SU-DHL-6 (cell line): ENCODE measurements at regions not wholly inside any gene's neighbourhood (a gene's known extent, or its start where the extent isn't known, plus 50 kb on each side); places are given as distances from the start of the nearest gene placed in this dataset.

Experiments
- H2AFZ ChIP-seq: fragments of 200-600 bp; sonication (generic); 2 replicates; pipeline ENCODE4 v1.6.1; 2014; ENCODE audit warnings: low read depth, mild to moderate bottlenecking, moderate library complexity, mixed read lengths, antibody characterized with exemption, low read length; ENCODE audit not compliant: severe bottlenecking
- H3F3A ChIP-seq: fragments of 200-600 bp; shearing (Covaris generic); 2 replicates; pipeline ENCODE4 v1.6.0; 2016; ENCODE audit warnings: antibody characterized with exemption, mild to moderate bottlenecking; ENCODE audit not compliant: insufficient read depth
- H3K27ac ChIP-seq: fragments of 200-600 bp; sonication (generic); 2 replicates; pipeline ENCODE4 v1.5.1; 2016; ENCODE audit warnings: low read depth, mild to moderate bottlenecking, low read length, moderate library complexity, mixed read lengths
- H3K27me3 ChIP-seq: fragments of 200-600 bp; sonication (generic), shearing (Covaris generic); 2 replicates; pipeline ENCODE4 v1.6.0; 2014; ENCODE audit warnings: mild to moderate bottlenecking, low read length
- H3K36me3 ChIP-seq: fragments of 200-600 bp; sonication (generic); 2 replicates; pipeline ENCODE4 v1.6.1; 2014; ENCODE audit warnings: mild to moderate bottlenecking, low read length, mixed read lengths
- H3K4me2 ChIP-seq: fragments of 300-600, 200-600 bp; shearing (Covaris generic), sonication (generic); 2 replicates; pipeline ENCODE4 v1.6.0; 2014; ENCODE audit warnings: low read length, low read depth, mild to moderate bottlenecking; ENCODE audit not compliant: poor library complexity, severe bottlenecking
- H3K4me3 ChIP-seq: fragments of 200-600 bp; sonication (generic); 2 replicates; pipeline ENCODE4 v1.5.1; 2014; ENCODE audit warnings: antibody characterized with exemption, low read length, mild to moderate bottlenecking, mixed read lengths; ENCODE audit not compliant: insufficient read depth, poor library complexity, severe bottlenecking
- H3K79me2 ChIP-seq: fragments of 200-600 bp; sonication (generic); 2 replicates; pipeline ENCODE4 v1.6.1; 2014; ENCODE audit warnings: mild to moderate bottlenecking, low read length, moderate library complexity; ENCODE audit not compliant: insufficient read depth
- H3K9ac ChIP-seq: fragments of 200-600 bp; sonication (generic); 2 replicates; pipeline ENCODE4 v1.7.0; 2014; ENCODE audit warnings: mild to moderate bottlenecking, low read length
- H3K9me2 ChIP-seq: fragments of 200-600 bp; sonication (generic); replicated peaks from 2 replicates; pipeline ENCODE4 v1.6.1; 2014; ENCODE audit warnings: low read length; ENCODE audit not compliant: insufficient read depth
- H3K9me3 ChIP-seq: fragments of 200-600 bp; sonication (generic); 2 replicates; pipeline ENCODE4 v1.6.1; 2014; ENCODE audit warnings: low read length, mixed read lengths; ENCODE audit not compliant: insufficient read depth
- H4K20me1 ChIP-seq: fragments of 200-600 bp; sonication (generic); 2 replicates; pipeline ENCODE4 v1.6.1; 2014; ENCODE audit warnings: low read depth, mild to moderate bottlenecking, antibody characterized with exemption, low read length, moderate library complexity, mixed read lengths
- CTCF ChIP-seq: fragments of 200-600 bp; sonication (generic); IDR thresholded peaks from one replicate; pipeline ENCODE4 v1.5.1; 2017; ENCODE audit warnings: antibody characterized with exemption, mild to moderate bottlenecking, low read length, moderate library complexity; ENCODE audit not compliant: insufficient read depth, poor library complexity, severe bottlenecking
- EZH2phosphoT487 ChIP-seq: fragments of 200-600 bp; sonication (generic), shearing (Covaris generic); conservative IDR thresholded peaks from 2 replicates; pipeline ENCODE4 v1.6.1; 2018; ENCODE audit warnings: mild to moderate bottlenecking, antibody characterized with exemption, low read length, moderate library complexity, mixed read lengths

- H3K4me2 ChIP-seq, result no peak overlapping the region
- no peaks in the 10 kb centered on the region for H3K36me3 ChIP-seq
- no peak overlapping the region for H3K27ac ChIP-seq
- no peaks in the 10 kb centered on the region for H3K9me2 ChIP-seq
- TF ChIP-seq EZH2phosphoT487 (no peak), CTCF (no peak)
- no peak overlapping the region for H3K4me3 ChIP-seq
- H3K9ac ChIP-seq, result no peak overlapping the region
- H3F3A ChIP-seq, result no peaks in the 10 kb centered on the region
- H3K9me3 ChIP-seq, result no peaks in the 10 kb centered on the region
- no peak overlapping the region for H2AFZ ChIP-seq
- no peaks in the 10 kb centered on the region for H4K20me1 ChIP-seq
- H3K27me3 ChIP-seq, result no peaks in the 10 kb centered on the region
- no peaks in the 10 kb centered on the region for H3K79me2 ChIP-seq
These were observed 297.3 kb downstream of the INSC start for GRCh38 chr11:15412054-15412453.

GRCh38 chr11:15418921-15419320 is 304.2 kb downstream of the INSC start:
- Histone ChIP-seq H3K27me3 (no peaks in the 10 kb centered on the region), H3K9me3 (no peaks in the 10 kb centered on the region)

DNA sequence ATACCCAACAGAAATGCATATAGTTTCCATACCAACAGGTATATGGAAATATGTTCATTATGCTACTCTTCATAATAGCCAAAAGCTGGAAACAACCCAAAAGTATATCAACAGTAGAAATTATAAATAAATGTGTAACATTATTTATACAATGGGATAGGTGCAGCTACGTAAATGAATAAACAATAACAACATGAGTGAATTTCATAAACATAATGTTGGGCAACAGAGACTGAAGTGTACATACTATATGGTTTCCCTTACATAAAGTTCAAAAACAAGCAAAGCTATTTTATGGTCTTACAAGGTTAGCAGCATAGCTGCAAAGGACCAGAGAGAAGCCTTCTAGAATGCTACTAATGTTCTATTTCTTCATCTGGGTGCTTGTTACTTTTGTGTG is 305.0 kb downstream of the INSC start:
- TF ChIP-seq EZH2phosphoT487 (no peak), CTCF (no peak)
- H3K4me3 ChIP-seq, result no peak overlapping the region
- no peak overlapping the region for H3K27ac ChIP-seq
- no peak overlapping the region for H2AFZ ChIP-seq
- no peaks in the 10 kb centered on the region for H3K9me2 ChIP-seq
- no peaks in the 10 kb centered on the region for H3K36me3 ChIP-seq
- H3K9ac ChIP-seq, result no peak overlapping the region
- H3K27me3 ChIP-seq, result no peaks in the 10 kb centered on the region
- no peaks in the 10 kb centered on the region for H4K20me1 ChIP-seq
- no peaks in the 10 kb centered on the region for H3K79me2 ChIP-seq
- H3K9me3 ChIP-seq, result no peaks in the 10 kb centered on the region
- H3F3A ChIP-seq, result no peaks in the 10 kb centered on the region
- H3K4me2 ChIP-seq, result no peak overlapping the region

More at GRCh38 chr11:15418921-15419320, 304.2 kb downstream of the INSC start:
- no peak overlapping the region for H2AFZ ChIP-seq
- H3K4me2 ChIP-seq, result no peak overlapping the region
- no peak overlapping the region for H3K9ac ChIP-seq
- H3K79me2 ChIP-seq, result no peaks in the 10 kb centered on the region
- TF ChIP-seq EZH2phosphoT487, result no peak
- no peak for TF ChIP-seq CTCF
- no peak overlapping the region for H3K27ac ChIP-seq
- H3K36me3 ChIP-seq, result no peaks in the 10 kb centered on the region
- H3K9me2 ChIP-seq, result no peaks in the 10 kb centered on the region
- no peaks in the 10 kb centered on the region for H3F3A ChIP-seq
- no peak overlapping the region for H3K4me3 ChIP-seq
- no peaks in the 10 kb centered on the region for H4K20me1 ChIP-seq
